Cardiac fibroblast (primary cell): ENCODE measurements at regions not wholly inside any gene's neighbourhood (a gene's known extent, or its start where the extent isn't known, plus 50 kb on each side); places are given as distances from the start of the nearest gene placed in this dataset.
"Not testable (repeated sequence)": the region's sequence is repeated elsewhere in the genome, so short reads cannot be mapped to it uniquely, and the experiment has no call there.

Source experiments
- DNase-seq, 2 donors: peaks; one replicate each; pipeline versions ENCODE4 v3.0.0 to v3.0.0-alpha.2; 2010; ENCODE audit warnings: low read depth in 2 of 2
- H3K4me3 ChIP-seq, 2 donors: replicated peaks in 1 of 2; 1 replicate in 1 of 2; 2 replicates in 1 of 2; pipeline ENCODE4 v1.5.1; 2011; ENCODE audit warnings: low read depth in 2 of 2, low read length in 2 of 2, mild to moderate bottlenecking in 2 of 2, moderate library complexity in 1 of 2
- TF ChIP-seq, protein P1 (sequence below): IDR thresholded peaks from one replicate; pipeline ENCODE4 v1.5.1; 2011; ENCODE audit warnings: low read depth, mild to moderate bottlenecking, low read length, inconsistent platforms

DNA sequence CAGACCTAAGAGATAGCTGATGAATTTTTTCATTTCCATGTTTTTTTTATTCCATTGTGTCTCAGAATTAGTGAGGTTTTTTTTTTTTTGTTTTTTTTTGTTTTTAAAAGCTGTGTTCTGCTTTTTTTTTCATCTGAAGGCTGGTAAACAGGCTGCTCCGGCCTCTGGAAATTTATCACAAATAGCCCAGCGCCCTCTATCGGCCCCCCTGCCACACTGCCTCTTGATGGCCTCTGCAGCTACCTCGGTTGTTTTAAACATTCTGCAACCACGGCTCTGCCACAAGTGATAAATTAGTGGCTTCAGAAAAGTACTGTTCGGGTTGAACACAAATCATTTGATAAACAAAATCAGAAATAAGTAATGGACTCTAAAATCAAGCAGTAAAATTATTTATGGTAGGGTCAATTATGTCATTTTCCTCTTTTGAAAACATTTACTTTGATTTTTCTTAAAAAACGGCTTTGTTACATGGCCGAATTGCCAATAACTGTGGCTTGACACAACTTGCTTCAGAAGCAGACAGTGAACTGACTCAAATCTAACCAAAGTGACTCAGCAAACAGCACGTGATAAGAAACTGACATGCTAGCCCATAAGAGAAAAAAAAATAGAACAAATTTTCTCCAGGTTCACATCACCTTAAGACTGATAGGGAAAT lies 87.8 kb downstream of the RSL24D1 start:
- peak; percentile 65 for DNase-seq
- H3K4me3 ChIP-seq, result no peak overlapping the region
- TF ChIP-seq, protein P1, sequence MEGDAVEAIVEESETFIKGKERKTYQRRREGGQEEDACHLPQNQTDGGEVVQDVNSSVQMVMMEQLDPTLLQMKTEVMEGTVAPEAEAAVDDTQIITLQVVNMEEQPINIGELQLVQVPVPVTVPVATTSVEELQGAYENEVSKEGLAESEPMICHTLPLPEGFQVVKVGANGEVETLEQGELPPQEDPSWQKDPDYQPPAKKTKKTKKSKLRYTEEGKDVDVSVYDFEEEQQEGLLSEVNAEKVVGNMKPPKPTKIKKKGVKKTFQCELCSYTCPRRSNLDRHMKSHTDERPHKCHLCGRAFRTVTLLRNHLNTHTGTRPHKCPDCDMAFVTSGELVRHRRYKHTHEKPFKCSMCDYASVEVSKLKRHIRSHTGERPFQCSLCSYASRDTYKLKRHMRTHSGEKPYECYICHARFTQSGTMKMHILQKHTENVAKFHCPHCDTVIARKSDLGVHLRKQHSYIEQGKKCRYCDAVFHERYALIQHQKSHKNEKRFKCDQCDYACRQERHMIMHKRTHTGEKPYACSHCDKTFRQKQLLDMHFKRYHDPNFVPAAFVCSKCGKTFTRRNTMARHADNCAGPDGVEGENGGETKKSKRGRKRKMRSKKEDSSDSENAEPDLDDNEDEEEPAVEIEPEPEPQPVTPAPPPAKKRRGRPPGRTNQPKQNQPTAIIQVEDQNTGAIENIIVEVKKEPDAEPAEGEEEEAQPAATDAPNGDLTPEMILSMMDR, result peak; percentile 87

- no peak overlapping the region for H3K4me3 ChIP-seq
- DNase-seq, result no peak
- TF ChIP-seq, protein P1, result no peak
Measured at GRCh38 chr15:55108448-55108847, 88.3 kb downstream of the RSL24D1 start.

- no peak overlapping the region for H3K4me3 ChIP-seq
- TF ChIP-seq, protein P1, result no peak
- DNase-seq, result no peak
Measured at GRCh38 chr15:55106155-55106554, 90.6 kb downstream of the RSL24D1 start.

DNA sequence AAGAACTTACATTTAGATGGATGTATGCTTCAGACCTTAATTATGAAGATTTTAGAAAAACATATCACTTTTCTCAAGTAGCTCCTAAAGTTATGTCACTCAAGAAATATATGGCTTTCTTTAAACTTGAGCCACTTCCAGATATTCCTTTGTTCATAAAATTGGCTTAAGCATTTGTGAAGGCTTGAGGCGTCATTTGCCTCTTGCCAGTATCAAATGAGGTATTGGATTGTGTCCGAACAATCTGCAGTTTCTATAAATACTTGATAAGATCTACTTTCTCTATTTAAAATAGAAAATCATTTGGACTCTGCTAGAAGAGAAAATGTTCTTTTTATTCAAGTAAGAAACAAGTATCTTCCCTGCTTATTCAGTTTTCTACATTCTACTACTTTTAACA lies 102.6 kb downstream of the RSL24D1 start:
- DNase-seq, result no peak
- H3K4me3 ChIP-seq, result no peak overlapping the region
- TF ChIP-seq, protein P1, result no peak

GRCh38 chr15:55088207-55088606 lies 108.5 kb downstream of the RSL24D1 start:
- H3K4me3 ChIP-seq, result no peak overlapping the region
- no peak for DNase-seq
- TF ChIP-seq, protein P1, result no peak

- no peak for DNase-seq
- H3K4me3 ChIP-seq, result no peak overlapping the region
- TF ChIP-seq, protein P1, result no peak
Measured at GRCh38 chr15:55084673-55085072, 112.1 kb downstream of the RSL24D1 start.

GRCh38 chr15:55084216-55084615 lies 112.5 kb downstream of the RSL24D1 start:
- H3K4me3 ChIP-seq, result no peak overlapping the region
- TF ChIP-seq, protein P1, result no peak
- DNase-seq, result peak in 1 of 2 donors; percentile 3

DNA sequence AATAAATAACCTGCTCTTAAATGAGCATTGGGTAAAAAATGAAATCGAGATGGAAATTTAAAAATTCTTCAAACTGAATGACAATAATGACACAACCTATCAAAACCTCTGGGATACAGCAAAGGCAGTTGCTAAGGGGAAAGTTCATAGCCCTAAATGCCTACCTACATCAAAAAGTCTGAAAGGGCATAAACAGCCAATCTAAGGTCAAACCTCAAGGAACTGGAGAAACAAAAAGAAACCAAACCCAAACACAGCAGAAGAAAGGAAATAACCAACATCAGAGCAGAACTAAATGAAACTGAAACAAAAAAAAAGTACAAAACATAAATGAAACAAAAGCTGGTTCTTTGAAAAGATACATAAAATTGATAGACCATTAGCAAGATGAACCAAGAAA lies 119.7 kb downstream of the RSL24D1 start:
- H3K4me3 ChIP-seq, DNase-seq: not testable (repeated sequence)
